ENCODE measurements at regions not wholly inside any gene's neighbourhood (a gene's known extent, or its start where the extent isn't known, plus 50 kb on each side); places are given as distances from the start of the nearest gene placed in this dataset.

DNA sequence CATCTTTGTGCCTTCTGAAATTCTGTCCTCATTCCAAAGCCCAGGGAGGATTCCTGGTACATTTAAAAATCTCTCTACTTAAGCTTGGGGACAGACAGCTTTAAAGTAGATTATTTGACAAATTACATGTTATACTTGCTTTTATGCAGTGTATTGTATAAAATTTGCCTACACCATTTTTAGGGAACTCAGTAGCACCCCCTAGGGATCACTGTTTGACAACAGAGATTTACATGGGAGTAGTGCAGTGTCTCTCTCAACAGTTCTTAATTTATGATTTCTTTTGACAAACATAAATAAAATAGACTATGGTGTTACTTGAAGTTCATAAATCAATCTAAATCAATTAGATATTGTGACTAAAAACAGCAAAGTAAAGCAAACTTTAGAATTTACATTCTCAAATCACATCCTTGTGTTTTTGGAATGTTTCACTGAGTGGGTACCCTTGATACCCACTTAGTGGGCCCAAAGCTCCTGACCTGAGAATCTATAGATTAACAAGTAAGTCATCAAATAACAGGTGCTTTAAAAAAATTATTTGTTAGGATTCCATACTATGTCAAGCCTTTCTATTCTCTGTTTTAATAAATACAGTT, 428.8 kb downstream of the DYNC2H1 start:
- DNase-seq (ENCODE audit: low spot score, unreplicated experiment) = no peak
- H3K4me3 Mint-ChIP-seq (ENCODE audit: low read depth) = no peak overlapping the region

DNA sequence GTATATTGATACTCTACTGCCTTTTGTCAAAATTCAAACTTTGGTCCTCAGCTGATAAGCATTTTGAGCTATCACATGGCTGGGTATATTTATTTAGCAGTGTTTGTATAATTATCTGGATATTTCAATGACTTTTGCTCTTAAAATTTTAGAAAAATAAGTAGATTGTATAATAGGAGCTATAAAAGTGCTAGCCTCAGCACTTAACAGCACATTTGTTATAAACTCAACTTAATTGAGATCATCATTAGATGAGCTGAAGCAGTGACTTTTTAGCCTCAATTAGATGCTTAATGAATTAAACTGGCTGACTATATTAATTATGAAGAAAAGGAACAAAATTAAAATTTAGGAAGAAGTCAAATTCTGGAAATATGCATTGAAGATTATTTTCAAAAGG, 429.9 kb downstream of the DYNC2H1 start:
- DNase-seq (ENCODE audit: low spot score, unreplicated experiment) = no peak
- no peak overlapping the region for H3K4me3 Mint-ChIP-seq (ENCODE audit: low read depth)
- no peaks in the 10 kb centered on the region for H3K36me3 Mint-ChIP-seq (ENCODE audit: insufficient read depth)
- no peaks in the 10 kb centered on the region for H3K27me3 Mint-ChIP-seq
- no peak for TF ChIP-seq CTCF (IDR thresholded peaks at IDR 0.05; ENCODE audit: unreplicated experiment)
- H3K9me3 Mint-ChIP-seq (ENCODE audit: low read depth) = peaks cover 8% of the 10 kb centered on the region
- H3K4me1 Mint-ChIP-seq (ENCODE audit: low read depth) = no peaks in the 10 kb centered on the region
- H3K27ac Mint-ChIP-seq = no peak overlapping the region

More for the DNA sequence above, 428.8 kb downstream of the DYNC2H1 start:
- Mint-ChIP-seq H3K36me3 (ENCODE audit: insufficient read depth) (no peaks in the 10 kb centered on the region), H3K27me3 (no peaks in the 10 kb centered on the region), H3K4me1 (ENCODE audit: low read depth) (no peaks in the 10 kb centered on the region), H3K9me3 (ENCODE audit: low read depth) (peaks cover 8% of the 10 kb centered on the region), H3K27ac (no peak overlapping the region)
- TF ChIP-seq CTCF (IDR thresholded peaks at IDR 0.05; ENCODE audit: unreplicated experiment) = peak; percentile 52

DNA sequence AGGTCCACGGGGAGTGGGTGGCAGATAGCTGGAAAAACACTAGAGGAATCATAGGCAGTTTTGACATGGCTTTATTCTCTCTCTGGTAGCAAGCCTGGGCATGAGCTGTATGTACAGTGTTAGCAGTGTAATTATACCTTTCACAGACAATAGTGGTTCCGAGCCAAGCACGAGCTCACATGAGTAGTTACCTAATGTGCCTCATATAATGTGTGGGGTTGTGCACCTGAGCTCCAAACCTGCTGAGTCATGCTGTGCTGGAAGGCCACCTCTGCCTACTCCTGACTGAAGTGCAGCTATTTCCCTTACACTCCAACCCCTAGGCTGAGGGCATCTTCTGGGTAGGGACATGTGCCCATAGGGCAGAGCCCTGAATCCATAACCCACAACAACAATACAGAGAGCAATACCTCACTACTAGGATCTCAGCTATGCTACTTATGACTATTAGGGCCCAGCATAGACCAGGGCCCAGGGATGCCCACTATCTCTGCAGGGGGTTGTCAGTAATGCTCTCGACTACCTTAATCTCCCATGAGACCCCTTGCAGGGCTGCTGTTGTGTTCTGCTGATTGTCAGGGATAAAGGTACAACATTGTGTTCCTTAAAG, 432.1 kb downstream of the DYNC2H1 start:
- no peak overlapping the region for H3K4me3 Mint-ChIP-seq (ENCODE audit: low read depth)

GRCh38 chr11:103542851-103543250, 433.6 kb downstream of the DYNC2H1 start:
- no peak for TF ChIP-seq CTCF (IDR thresholded peaks at IDR 0.05; ENCODE audit: unreplicated experiment)
- H3K9me3 Mint-ChIP-seq (ENCODE audit: low read depth) = peaks cover 8% of the 10 kb centered on the region
- H3K4me1 Mint-ChIP-seq (ENCODE audit: low read depth) = no peaks in the 10 kb centered on the region
- no peaks in the 10 kb centered on the region for H3K27me3 Mint-ChIP-seq
- no peak for DNase-seq (ENCODE audit: low spot score, unreplicated experiment)
- H3K4me3 Mint-ChIP-seq (ENCODE audit: low read depth) = no peak overlapping the region
- no peak overlapping the region for H3K27ac Mint-ChIP-seq
- no peaks in the 10 kb centered on the region for H3K36me3 Mint-ChIP-seq (ENCODE audit: insufficient read depth)

More for the DNA sequence above, 432.1 kb downstream of the DYNC2H1 start:
- Mint-ChIP-seq H3K4me1 (ENCODE audit: low read depth) (no peaks in the 10 kb centered on the region), H3K36me3 (ENCODE audit: insufficient read depth) (no peaks in the 10 kb centered on the region), H3K27me3 (no peaks in the 10 kb centered on the region), H3K27ac (no peak overlapping the region), H3K9me3 (ENCODE audit: low read depth) (peaks cover 8% of the 10 kb centered on the region)
- no peak for DNase-seq (ENCODE audit: low spot score, unreplicated experiment)
- no peak for TF ChIP-seq CTCF (IDR thresholded peaks at IDR 0.05; ENCODE audit: unreplicated experiment)

GRCh38 chr11:103543456-103543855, 434.2 kb downstream of the DYNC2H1 start:
- no peaks in the 10 kb centered on the region for H3K27me3 Mint-ChIP-seq
- no peak overlapping the region for H3K4me3 Mint-ChIP-seq (ENCODE audit: low read depth)
- H3K27ac Mint-ChIP-seq = no peak overlapping the region
- DNase-seq (ENCODE audit: low spot score, unreplicated experiment) = no peak
- TF ChIP-seq CTCF (IDR thresholded peaks at IDR 0.05; ENCODE audit: unreplicated experiment) = no peak
- H3K36me3 Mint-ChIP-seq (ENCODE audit: insufficient read depth) = no peaks in the 10 kb centered on the region
- no peaks in the 10 kb centered on the region for H3K4me1 Mint-ChIP-seq (ENCODE audit: low read depth)
- peaks cover 8% of the 10 kb centered on the region for H3K9me3 Mint-ChIP-seq (ENCODE audit: low read depth)
